ENCODE measurements at regions not wholly inside any gene's neighbourhood (a gene's known extent, or its start where the extent isn't known, plus 50 kb on each side); places are given as distances from the start of the nearest gene placed in this dataset.

GRCh38 chr5:152137063-152137462, 212.4 kb upstream of the GLRA1 start:
- no peak overlapping the region for H3K4me3 ChIP-seq (ENCODE audit: low read depth, low read length)
- TF ChIP-seq POLR2A (IDR thresholded peaks at IDR 0.05; ENCODE audit: extremely low read depth, insufficient read length), result no peak
- TF ChIP-seq, protein P1, sequence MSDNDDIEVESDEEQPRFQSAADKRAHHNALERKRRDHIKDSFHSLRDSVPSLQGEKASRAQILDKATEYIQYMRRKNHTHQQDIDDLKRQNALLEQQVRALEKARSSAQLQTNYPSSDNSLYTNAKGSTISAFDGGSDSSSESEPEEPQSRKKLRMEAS (IDR thresholded peaks at IDR 0.05; ENCODE audit: low read depth, low read length), result no peak
- TF ChIP-seq, protein P2, sequence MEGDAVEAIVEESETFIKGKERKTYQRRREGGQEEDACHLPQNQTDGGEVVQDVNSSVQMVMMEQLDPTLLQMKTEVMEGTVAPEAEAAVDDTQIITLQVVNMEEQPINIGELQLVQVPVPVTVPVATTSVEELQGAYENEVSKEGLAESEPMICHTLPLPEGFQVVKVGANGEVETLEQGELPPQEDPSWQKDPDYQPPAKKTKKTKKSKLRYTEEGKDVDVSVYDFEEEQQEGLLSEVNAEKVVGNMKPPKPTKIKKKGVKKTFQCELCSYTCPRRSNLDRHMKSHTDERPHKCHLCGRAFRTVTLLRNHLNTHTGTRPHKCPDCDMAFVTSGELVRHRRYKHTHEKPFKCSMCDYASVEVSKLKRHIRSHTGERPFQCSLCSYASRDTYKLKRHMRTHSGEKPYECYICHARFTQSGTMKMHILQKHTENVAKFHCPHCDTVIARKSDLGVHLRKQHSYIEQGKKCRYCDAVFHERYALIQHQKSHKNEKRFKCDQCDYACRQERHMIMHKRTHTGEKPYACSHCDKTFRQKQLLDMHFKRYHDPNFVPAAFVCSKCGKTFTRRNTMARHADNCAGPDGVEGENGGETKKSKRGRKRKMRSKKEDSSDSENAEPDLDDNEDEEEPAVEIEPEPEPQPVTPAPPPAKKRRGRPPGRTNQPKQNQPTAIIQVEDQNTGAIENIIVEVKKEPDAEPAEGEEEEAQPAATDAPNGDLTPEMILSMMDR (IDR thresholded peaks at IDR 0.05; ENCODE audit: low read depth, low read length), result no peak
- TF ChIP-seq MYC (IDR thresholded peaks at IDR 0.05; ENCODE audit: low read depth, low read length), result no peak
- no peak for DNase-seq (ENCODE audit: low read depth)

- TF ChIP-seq, protein P1 (IDR thresholded peaks at IDR 0.05; ENCODE audit: low read depth, low read length), result no peak
- TF ChIP-seq MYC (IDR thresholded peaks at IDR 0.05; ENCODE audit: low read depth, low read length), result no peak
- TF ChIP-seq, protein P2 (IDR thresholded peaks at IDR 0.05; ENCODE audit: low read depth, low read length), result no peak
- TF ChIP-seq POLR2A (IDR thresholded peaks at IDR 0.05; ENCODE audit: extremely low read depth, insufficient read length), result no peak
- DNase-seq (ENCODE audit: low read depth), result no peak
Measured at GRCh38 chr5:152136321-152136720, 211.7 kb upstream of the GLRA1 start.

GRCh38 chr5:152135827-152136226, 211.2 kb upstream of the GLRA1 start:
- H3K4me3 ChIP-seq (ENCODE audit: low read depth, low read length), result no peak overlapping the region
- DNase-seq (ENCODE audit: low read depth), result no peak
- TF ChIP-seq, protein P1 (IDR thresholded peaks at IDR 0.05; ENCODE audit: low read depth, low read length), result no peak
- no peak for TF ChIP-seq POLR2A (IDR thresholded peaks at IDR 0.05; ENCODE audit: extremely low read depth, insufficient read length)
- TF ChIP-seq, protein P2 (IDR thresholded peaks at IDR 0.05; ENCODE audit: low read depth, low read length), result no peak
- no peak for TF ChIP-seq MYC (IDR thresholded peaks at IDR 0.05; ENCODE audit: low read depth, low read length)

More at GRCh38 chr5:152136321-152136720, 211.7 kb upstream of the GLRA1 start:
- H3K4me3 ChIP-seq (ENCODE audit: low read depth, low read length), result no peak overlapping the region

- TF ChIP-seq POLR2A (IDR thresholded peaks at IDR 0.05; ENCODE audit: extremely low read depth, insufficient read length) (no peak), MYC (IDR thresholded peaks at IDR 0.05; ENCODE audit: low read depth, low read length) (no peak)
- TF ChIP-seq, protein P1 (IDR thresholded peaks at IDR 0.05; ENCODE audit: low read depth, low read length), result no peak
- TF ChIP-seq, protein P2 (IDR thresholded peaks at IDR 0.05; ENCODE audit: low read depth, low read length), result no peak
- H3K4me3 ChIP-seq (ENCODE audit: low read depth, low read length), result no peak overlapping the region
- no peak for DNase-seq (ENCODE audit: low read depth)
Measured at GRCh38 chr5:152125661-152126205, 201.1 kb upstream of the GLRA1 start.

DNA sequence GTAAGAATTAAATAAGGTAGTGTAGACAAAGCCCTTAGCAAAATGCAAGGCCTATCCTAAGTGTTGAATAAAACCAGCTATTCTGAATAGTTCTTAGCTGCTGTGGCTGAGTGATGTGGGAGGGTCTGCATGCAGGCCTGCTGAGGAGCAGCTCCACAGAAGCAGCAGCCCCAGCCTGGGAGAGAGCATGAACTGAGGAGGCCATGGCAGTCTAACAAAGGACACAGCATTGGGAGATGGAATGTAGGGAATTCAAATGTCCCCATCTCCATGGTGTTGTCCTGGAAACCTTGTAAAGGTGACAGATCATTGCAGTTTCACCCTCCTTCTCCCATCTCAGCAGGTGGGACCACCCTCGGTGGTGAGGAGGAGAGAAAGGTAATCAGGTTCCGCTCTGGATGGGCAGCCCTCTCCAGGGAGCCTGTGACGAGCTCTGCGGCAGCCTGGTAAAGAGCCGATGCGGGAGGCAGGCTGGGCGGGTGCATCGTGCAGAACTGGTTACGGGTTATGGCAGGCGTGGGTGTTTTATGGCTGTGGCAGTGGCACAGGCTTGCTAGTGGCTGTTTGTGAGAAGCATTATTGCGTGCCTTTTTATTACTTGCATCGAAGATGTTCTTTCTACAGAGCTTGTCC, 199.9 kb upstream of the GLRA1 start:
- no peak overlapping the region for H3K4me3 ChIP-seq (ENCODE audit: low read depth, low read length)
- no peak for DNase-seq (ENCODE audit: low read depth)
- TF ChIP-seq, protein P2 (IDR thresholded peaks at IDR 0.05; ENCODE audit: low read depth, low read length), result no peak

Measured in NB4 (cell line).